Naive thymus-derived CD4-positive, alpha-beta T cell (primary cell): ENCODE measurements at regions not wholly inside any gene's neighbourhood (a gene's known extent, or its start where the extent isn't known, plus 50 kb on each side); places are given as distances from the start of the nearest gene placed in this dataset.

Source experiments
- ATAC-seq: fragments of 150-1000 bp; cut with Tn5 transposase; 2 replicates; pipeline ENCODE4 v1.10.0; 2021; ENCODE audit warnings: mild to moderate bottlenecking, moderate library complexity
- CTCF ChIA-PET: fragments of 350-600 bp; sonication (Branson Sonifier 250); formaldehyde crosslinking; loops from one replicate; lab custom pipeline; 2021; ENCODE audit warnings: antibody characterized with exemption; lab: Charles Lee
- POLR2A ChIA-PET: fragments of 350-600 bp; sonication (Branson Sonifier 250); formaldehyde crosslinking; loops from one replicate; lab custom pipeline; 2021; ENCODE audit warnings: antibody characterized with exemption, inconsistent platforms; lab: Charles Lee
- DNase-seq, 9 donors: peaks; one replicate each; pipeline versions ENCODE4 v3.0.0 to v3.0.0-alpha.2; 2020 to 2022; ENCODE audit warnings: mixed read lengths in 1 of 9
- H3K27ac ChIP-seq: one replicate; pipeline ENCODE4 v1.7.0; 2013; ENCODE audit warnings: mild to moderate bottlenecking, low read depth, low read length, moderate library complexity
- H3K27me3 ChIP-seq, 2 donors: one replicate each; pipeline ENCODE4 v1.7.0; 2013; ENCODE audit warnings: low read length in 2 of 2, mild to moderate bottlenecking in 2 of 2, moderate library complexity in 2 of 2; ENCODE audit not compliant: control insufficient read depth in 2 of 2, insufficient read depth in 2 of 2
- H3K36me3 ChIP-seq, 3 experiments: 1 replicate in 2 of 3; 2 replicates in 1 of 3; pipeline ENCODE4 v1.7.0; 2013; ENCODE audit warnings: low read length in 3 of 3, mild to moderate bottlenecking in 3 of 3, moderate library complexity in 1 of 3; ENCODE audit not compliant: insufficient read depth in 3 of 3, control insufficient read depth in 2 of 3
- H3K4me1 ChIP-seq, 2 donors: one replicate each; pipeline ENCODE4 v1.7.0; 2013; ENCODE audit warnings: low read length in 2 of 2, mild to moderate bottlenecking in 2 of 2, moderate library complexity in 1 of 2; ENCODE audit not compliant: control insufficient read depth in 2 of 2, insufficient read depth in 2 of 2
- H3K4me3 ChIP-seq: 2 replicates; pipeline ENCODE4 v1.7.0; 2013; ENCODE audit warnings: mild to moderate bottlenecking, low read length
- H3K9me3 ChIP-seq, 3 experiments: 1 replicate in 2 of 3; 2 replicates in 1 of 3; pipeline ENCODE4 v1.7.0; 2013; ENCODE audit warnings: low read length in 3 of 3; ENCODE audit not compliant: control insufficient read depth in 2 of 3
- H3K27ac Mint-ChIP-seq, 9 donors: one replicate each; pipeline ENCODE4 v1.8.0; 2020 to 2022; ENCODE audit warnings: mixed read lengths in 9 of 9, mild to moderate bottlenecking in 8 of 9, moderate library complexity in 5 of 9, inconsistent platforms in 2 of 9
- H3K27me3 Mint-ChIP-seq, 5 donors: one replicate each; pipeline ENCODE4 v1.8.0; 2021 to 2022; ENCODE audit warnings: mixed read lengths in 5 of 5, mild to moderate bottlenecking in 1 of 5
- H3K36me3 Mint-ChIP-seq, 5 donors: one replicate each; pipeline ENCODE4 v1.8.0; 2020 to 2022; ENCODE audit warnings: mixed read lengths in 5 of 5, mild to moderate bottlenecking in 3 of 5, inconsistent platforms in 1 of 5
- H3K4me1 Mint-ChIP-seq, 7 donors: one replicate each; pipeline ENCODE4 v1.8.0; 2020 to 2022; ENCODE audit warnings: mixed read lengths in 7 of 7, mild to moderate bottlenecking in 3 of 7, inconsistent platforms in 1 of 7
- H3K4me3 Mint-ChIP-seq, 10 donors: one replicate each; pipeline ENCODE4 v1.8.0; 2020 to 2022; ENCODE audit warnings: mild to moderate bottlenecking in 10 of 10, mixed read lengths in 10 of 10, moderate library complexity in 6 of 10, inconsistent platforms in 2 of 10
- H3K9me3 Mint-ChIP-seq, 11 donors: one replicate each; pipeline ENCODE4 v1.8.0; 2020 to 2022; ENCODE audit warnings: mixed read lengths in 11 of 11, mild to moderate bottlenecking in 4 of 11, inconsistent platforms in 1 of 11, moderate library complexity in 1 of 11
- intact Hi-C, 2 donors: fragments of 100-400 bp; cut with micrococcal nuclease; formaldehyde crosslinking; loops; one replicate each; pipeline ENCODE4 v1.15.1; 2023

DNA sequence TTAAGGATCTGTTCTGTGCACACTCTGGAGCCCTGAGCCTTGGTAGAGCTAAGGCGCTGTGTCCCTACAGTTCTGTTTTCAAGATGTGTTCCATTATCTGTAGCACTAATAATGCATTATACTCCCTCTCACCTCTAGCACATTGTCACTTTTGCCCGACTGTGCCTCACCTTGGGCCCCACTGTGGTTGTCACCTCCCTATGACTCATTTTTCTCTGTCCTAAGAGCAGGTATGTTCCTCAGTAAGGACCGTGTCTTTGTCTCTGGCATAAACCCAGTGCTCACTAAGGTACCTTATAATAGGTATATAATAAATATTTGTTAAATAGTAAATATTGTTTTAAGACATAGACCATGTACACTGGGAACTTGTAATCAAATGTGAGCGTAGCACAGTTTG lies 942.5 kb upstream of the CITED2 start:
- Mint-ChIP-seq H3K36me3 (no peaks in the 10 kb centered on the region), H3K27ac (no peak overlapping the region)
- H3K36me3 ChIP-seq: no peaks in the 10 kb centered on the region

DNA sequence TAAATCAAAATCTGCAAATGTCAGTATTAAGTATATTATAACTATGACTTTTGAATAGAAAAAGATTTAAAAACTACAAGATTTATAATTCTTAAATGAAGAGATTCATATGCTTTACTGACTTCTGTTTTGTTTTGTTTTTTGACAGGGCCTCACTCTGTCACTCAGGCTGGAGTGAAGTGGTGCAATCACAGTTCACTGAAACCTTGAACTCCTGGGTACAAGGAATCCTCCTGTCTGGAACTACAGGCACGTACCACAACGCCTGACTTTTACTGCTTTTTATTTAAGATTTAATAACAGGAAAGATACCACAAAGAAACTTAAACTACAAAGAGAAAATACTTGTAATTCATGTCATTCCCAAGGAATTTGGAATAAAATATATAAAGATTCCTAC lies 940.2 kb upstream of the CITED2 start:
- Mint-ChIP-seq H3K9me3 (peaks cover 0 to 10% (median 0%) of the 10 kb centered on the region in 11 donors), H3K4me3 (no peak overlapping the region), H3K36me3 (no peaks in the 10 kb centered on the region), H3K27me3 (no peaks in the 10 kb centered on the region), H3K27ac (no peak overlapping the region), H3K4me1 (no peaks in the 10 kb centered on the region)
- Histone ChIP-seq H3K27ac (no peak overlapping the region), H3K4me1 (no peaks in the 10 kb centered on the region), H3K4me3 (no peak overlapping the region), H3K9me3 (no peaks in the 10 kb centered on the region), H3K36me3 (no peaks in the 10 kb centered on the region), H3K27me3 (no peaks in the 10 kb centered on the region)
- ChIA-PET POLR2A (no interaction called here), CTCF (no interaction called here)
- intact Hi-C loops: no loop called here
- DNase-seq (no peak), ATAC-seq (no peak)

More for the DNA sequence above, 942.5 kb upstream of the CITED2 start:
- intact Hi-C loops: no loop called here
- no peak for ATAC-seq
- no peak for DNase-seq
- H3K27ac ChIP-seq: no peak overlapping the region
- no peaks in the 10 kb centered on the region for H3K9me3 ChIP-seq
- Mint-ChIP-seq H3K4me3 (no peak overlapping the region), H3K4me1 (peaks cover 0 to 2% (median 0%) of the 10 kb centered on the region in 7 donors), H3K9me3 (peaks cover 0 to 8% (median 0%) of the 10 kb centered on the region in 11 donors), H3K27me3 (no peaks in the 10 kb centered on the region)
- no peaks in the 10 kb centered on the region for H3K27me3 ChIP-seq
- CTCF ChIA-PET: no interaction called here
- POLR2A ChIA-PET: no interaction called here
- H3K4me1 ChIP-seq: no peaks in the 10 kb centered on the region
- H3K4me3 ChIP-seq: no peak overlapping the region

DNA sequence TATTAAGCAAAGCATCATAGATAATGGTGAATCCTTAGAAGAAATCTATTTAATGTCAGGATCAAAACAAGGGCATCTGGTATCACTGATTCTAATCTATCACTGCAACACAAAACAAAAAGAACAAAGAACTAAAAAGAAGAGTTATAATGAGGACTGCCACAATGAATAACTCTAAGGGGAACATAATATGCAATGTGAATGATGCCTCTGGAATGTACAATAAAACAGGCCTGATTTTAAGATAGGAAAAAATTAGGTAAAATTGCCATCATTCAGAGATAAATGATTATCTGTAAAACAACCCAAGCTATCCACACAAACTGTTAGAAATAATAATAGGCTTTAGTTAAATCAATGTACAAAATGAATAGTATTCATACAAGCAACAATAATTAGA lies 936.7 kb upstream of the CITED2 start:
- Histone ChIP-seq H3K9me3 (no peaks in the 10 kb centered on the region), H3K27ac (no peak overlapping the region), H3K4me1 (no peaks in the 10 kb centered on the region), H3K4me3 (no peak overlapping the region), H3K27me3 (no peaks in the 10 kb centered on the region), H3K36me3 (no peaks in the 10 kb centered on the region)
- ATAC-seq (no peak), DNase-seq (no peak)
- Mint-ChIP-seq H3K36me3 (no peaks in the 10 kb centered on the region), H3K4me3 (no peak overlapping the region), H3K9me3 (peaks cover 0 to 10% (median 0%) of the 10 kb centered on the region in 11 donors), H3K4me1 (no peaks in the 10 kb centered on the region), H3K27ac (no peak overlapping the region), H3K27me3 (peaks cover 0 to 4% (median 0%) of the 10 kb centered on the region in 5 donors)
- CTCF ChIA-PET: interaction anchor here (0.6 kb wide), 1 partner anchor 1285 kb away, joined by 3 read pairs; no protein-coding TSS in a partner anchor
- POLR2A ChIA-PET: interaction anchor here (0.6 kb wide), 1 partner anchor 1361 kb away, joined by 3 read pairs; no protein-coding TSS in a partner anchor
- intact Hi-C loops: no loop called here

GRCh38 chr6:140303218-140303949 lies 928.9 kb upstream of the CITED2 start:
- H3K9me3 Mint-ChIP-seq: no peaks in the 10 kb centered on the region
- Histone ChIP-seq H3K4me3 (no peak overlapping the region), H3K36me3 (no peaks in the 10 kb centered on the region), H3K27me3 (no peaks in the 10 kb centered on the region), H3K9me3 (no peaks in the 10 kb centered on the region), H3K27ac (no peak overlapping the region), H3K4me1 (no peaks in the 10 kb centered on the region)
- H3K36me3 Mint-ChIP-seq: no peaks in the 10 kb centered on the region
- DNase-seq: no peak
- CTCF ChIA-PET: no interaction called here
- POLR2A ChIA-PET: no interaction called here
- H3K27me3 Mint-ChIP-seq: peaks cover 0 to 16% (median 8%) of the 10 kb centered on the region in 5 donors
- H3K4me1 Mint-ChIP-seq: no peaks in the 10 kb centered on the region
- no peak overlapping the region for H3K27ac Mint-ChIP-seq
- no peak for ATAC-seq
- no peak overlapping the region for H3K4me3 Mint-ChIP-seq
- intact Hi-C loops: no loop called here

DNA sequence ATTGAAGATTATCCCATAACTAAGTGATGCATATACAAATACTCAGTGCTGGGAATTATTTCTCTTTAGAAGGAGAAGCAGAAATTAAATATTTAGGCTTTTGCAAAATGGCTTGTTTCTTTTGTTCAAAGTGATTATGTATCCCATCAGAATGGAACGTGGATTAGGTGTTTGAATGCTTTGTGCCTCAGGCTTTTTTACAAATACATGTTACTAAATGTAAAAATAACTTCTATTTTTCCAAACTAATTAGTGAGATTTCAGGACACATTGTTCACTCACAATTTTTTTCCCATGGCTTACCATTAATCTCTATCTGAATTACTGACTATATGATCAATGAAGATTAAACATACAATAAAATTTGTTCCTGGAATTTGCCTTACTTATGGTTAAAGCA lies 925.9 kb upstream of the CITED2 start:
- no peak overlapping the region for H3K4me3 Mint-ChIP-seq
- no peaks in the 10 kb centered on the region for H3K36me3 Mint-ChIP-seq
- H3K36me3 ChIP-seq: no peaks in the 10 kb centered on the region
- no peaks in the 10 kb centered on the region for H3K4me1 Mint-ChIP-seq
- no peaks in the 10 kb centered on the region for H3K27me3 ChIP-seq
- H3K27ac Mint-ChIP-seq: no peak overlapping the region
- peaks cover 0 to 16% (median 5%) of the 10 kb centered on the region in 5 donors for H3K27me3 Mint-ChIP-seq
- ATAC-seq (no peak), DNase-seq (no peak)
- H3K4me3 ChIP-seq: no peak overlapping the region
- ChIA-PET CTCF (no interaction called here), POLR2A (no interaction called here)
- no peaks in the 10 kb centered on the region for H3K9me3 Mint-ChIP-seq
- no peaks in the 10 kb centered on the region for H3K4me1 ChIP-seq
- intact Hi-C loops: no loop called here
- no peaks in the 10 kb centered on the region for H3K9me3 ChIP-seq
- H3K27ac ChIP-seq: no peak overlapping the region

- ATAC-seq: no peak
- H3K4me3 Mint-ChIP-seq: no peak overlapping the region
- Histone ChIP-seq H3K9me3 (no peaks in the 10 kb centered on the region), H3K27ac (no peak overlapping the region), H3K4me3 (no peak overlapping the region), H3K36me3 (no peaks in the 10 kb centered on the region), H3K27me3 (no peaks in the 10 kb centered on the region), H3K4me1 (no peaks in the 10 kb centered on the region)
- H3K27me3 Mint-ChIP-seq: peaks cover 0 to 24% (median 9%) of the 10 kb centered on the region in 5 donors
- CTCF ChIA-PET: no interaction called here
- POLR2A ChIA-PET: no interaction called here
- no peak overlapping the region for H3K27ac Mint-ChIP-seq
- intact Hi-C loops: no loop called here
- H3K4me1 Mint-ChIP-seq: no peaks in the 10 kb centered on the region
- peaks cover 0 to 9% (median 0%) of the 10 kb centered on the region in 11 donors for H3K9me3 Mint-ChIP-seq
- peaks cover 0 to 4% (median 0%) of the 10 kb centered on the region in 5 donors for H3K36me3 Mint-ChIP-seq
- DNase-seq: no peak
These were observed 914.7 kb upstream of the CITED2 start for GRCh38 chr6:140289186-140289585.
